IMR-90 (cell line): ENCODE measurements at regions not wholly inside any gene's neighbourhood (a gene's known extent, or its start where the extent isn't known, plus 50 kb on each side); places are given as distances from the start of the nearest gene placed in this dataset. TPM values are rescaled to one million over a fixed set of nuclear protein-coding genes. Genes with fewer than 3 reads are reported as not detected.
"Not testable (repeated sequence)": the region's sequence is repeated elsewhere in the genome, so short reads cannot be mapped to it uniquely, and the experiment has no call there.

Experiments used
- ATAC-seq: fragments of 200-7000 bp; cut with Tn5 transposase; 2 replicates; pipeline ENCODE4 v1.9.1; 2020; ENCODE audit warnings: low read depth, mild to moderate bottlenecking, moderate library complexity
- BruUV-seq: library from RNA; stranded (reverse); fragments of 400-500 nt; replicated peaks from 2 replicates; lab custom pipeline; 2021; lab: Mats Ljungman, UMichigan
- CTCF ChIA-PET: fragments of 300-600 bp; formaldehyde crosslinking; extraction: SDS; loops from one replicate; lab custom pipeline; 2021; ENCODE audit warnings: antibody characterized with exemption; lab: Yijun Ruan, JAX
- POLR2A ChIA-PET: fragments of 300-600 bp; sonication (Branson Sonifier 250); formaldehyde crosslinking; loops from one replicate; lab custom pipeline; 2022; ENCODE audit warnings: antibody characterized with exemption; ENCODE audit not compliant: unreplicated experiment; lab: Charles Lee
- DNase-seq: peaks from one replicate; pipeline ENCODE4 v3.0.0; 2013
- H2AFZ ChIP-seq: replicated peaks from 2 replicates; pipeline ENCODE3; 2013; ENCODE audit warnings: low read length, mild to moderate bottlenecking; ENCODE audit not compliant: poor library complexity
- H2AK5ac ChIP-seq: 2 replicates; pipeline ENCODE4 v1.6.1; 2013; ENCODE audit warnings: low read depth, low read length, inconsistent platforms
- H2AK9ac ChIP-seq: replicated peaks from 2 replicates; pipeline ENCODE3; 2013; ENCODE audit warnings: mild to moderate bottlenecking, low read depth, low read length, moderate library complexity; ENCODE audit not compliant: poor library complexity
- H2BK120ac ChIP-seq: 2 replicates; pipeline ENCODE4 v1.6.1; 2013; ENCODE audit warnings: low read depth, low read length, inconsistent platforms
- H2BK15ac ChIP-seq: 3 replicates; pipeline ENCODE4 v1.6.1; 2013; ENCODE audit warnings: low read depth, low read length, inconsistent platforms
- H2BK20ac ChIP-seq: 2 replicates; pipeline ENCODE4 v1.6.1; 2013; ENCODE audit warnings: low read depth, mild to moderate bottlenecking, inconsistent platforms, low read length, moderate library complexity
- H2BK5ac ChIP-seq: 2 replicates; pipeline ENCODE4 v1.6.1; 2013; ENCODE audit warnings: mild to moderate bottlenecking, low read depth, low read length, inconsistent platforms; ENCODE audit not compliant: poor library complexity, severe bottlenecking
- H3K14ac ChIP-seq: replicated peaks from 2 replicates; pipeline ENCODE4 v1.6.1; 2013; ENCODE audit warnings: low read depth, low read length, inconsistent platforms
- H3K18ac ChIP-seq: 2 replicates; pipeline ENCODE4 v1.6.1; 2013; ENCODE audit warnings: low read depth, low read length, control low read depth
- H3K23ac ChIP-seq: 2 replicates; pipeline ENCODE4 v1.6.1; 2013; ENCODE audit warnings: low read depth, low read length, inconsistent platforms
- H3K27ac ChIP-seq: 2 replicates; pipeline ENCODE4 v1.5.1; 2013; ENCODE audit warnings: mild to moderate bottlenecking, control low read depth, low read length; ENCODE audit not compliant: insufficient read depth
- H3K27me3 ChIP-seq: 2 replicates; pipeline ENCODE4 v1.6.1; 2013; ENCODE audit warnings: low read length; ENCODE audit not compliant: control insufficient read depth, insufficient read depth
- H3K36me3 ChIP-seq: 2 replicates; pipeline ENCODE4 v1.6.1; 2013; ENCODE audit warnings: low read length, mixed read lengths; ENCODE audit not compliant: control insufficient read depth, insufficient read depth
- H3K4ac ChIP-seq: 2 replicates; pipeline ENCODE4 v1.6.1; 2013; ENCODE audit warnings: low read depth, low read length, inconsistent platforms
- H3K4me1 ChIP-seq: 2 replicates; pipeline ENCODE4 v1.6.1; 2013; ENCODE audit warnings: low read length, mixed read lengths; ENCODE audit not compliant: control insufficient read depth, insufficient read depth
- H3K4me2 ChIP-seq: 2 replicates; pipeline ENCODE4 v1.6.1; 2013; ENCODE audit warnings: low read depth, mild to moderate bottlenecking, control low read depth, low read length, moderate library complexity
- H3K4me3 ChIP-seq: 2 replicates; pipeline ENCODE4 v1.5.1; 2013; ENCODE audit warnings: low read depth, mild to moderate bottlenecking, control low read depth, low read length, moderate library complexity; ENCODE audit not compliant: insufficient read depth
- H3K56ac ChIP-seq: 2 replicates; pipeline ENCODE4 v1.6.1; 2013; ENCODE audit warnings: low read length, inconsistent platforms; ENCODE audit not compliant: insufficient read depth; ENCODE audit errors: extremely low read depth
- H3K79me1 ChIP-seq, 2 experiments: 2 replicates each; pipeline ENCODE4 v1.6.1; 2013; ENCODE audit warnings: low read length in 2 of 2, inconsistent platforms in 1 of 2, low read depth in 1 of 2
- H3K9ac ChIP-seq: 2 replicates; pipeline ENCODE4 v1.6.1; 2013; ENCODE audit warnings: low read depth, low read length, control low read depth
- H3K9me1 ChIP-seq: 2 replicates; pipeline ENCODE4 v1.6.1; 2013; ENCODE audit warnings: low read length, inconsistent platforms; ENCODE audit not compliant: insufficient read depth
- H3K9me3 ChIP-seq: 2 replicates; pipeline ENCODE4 v1.6.1; 2013; ENCODE audit warnings: low read length; ENCODE audit not compliant: control insufficient read depth, insufficient read depth
- H4K20me1 ChIP-seq: 2 replicates; pipeline ENCODE4 v1.6.1; 2013; ENCODE audit warnings: low read length, inconsistent platforms; ENCODE audit not compliant: insufficient read depth
- H4K5ac ChIP-seq: 2 replicates; pipeline ENCODE4 v1.6.1; 2013; ENCODE audit warnings: mild to moderate bottlenecking, low read depth, low read length, control low read depth
- H4K8ac ChIP-seq, 2 experiments: 2 replicates each; pipeline ENCODE4 v1.6.1; 2013; ENCODE audit warnings: low read depth in 2 of 2, low read length in 2 of 2, control low read depth in 1 of 2, inconsistent platforms in 1 of 2
- H4K91ac ChIP-seq: 2 replicates; pipeline ENCODE4 v1.6.1; 2013; ENCODE audit warnings: low read depth, low read length, inconsistent platforms; ENCODE audit not compliant: insufficient read depth
- dilution Hi-C: fragments of 300-500 bp; cut with HindIII; formaldehyde crosslinking; loops from one replicate; pipeline ENCODE4 v1.14.3; 2018; ENCODE audit warnings: low sequenced_read_pairs; ENCODE audit not compliant: unreplicated experiment
- in situ Hi-C: fragments of 300-500 bp; cut with MboI; formaldehyde crosslinking; loops from 3 replicates; pipeline ENCODE4 v1.14.3; 2019; ENCODE audit warnings: low sequenced_read_pairs, inconsistent platforms, mixed read lengths
- intact Hi-C: fragments of 100-400 bp; cut with micrococcal nuclease; formaldehyde crosslinking; loops from 2 replicates; pipeline ENCODE4 v1.10.0; 2022
- microRNA-seq, 2 experiments: library from miRNA; stranded (forward) in 1 of 2; unstranded in 1 of 2; fragments of 10-50 nt in 1 of 2; fragments of <30 nt in 1 of 2; gene quantifications in 1 of 2; microRNA quantifications in 1 of 2; one replicate each; pipeline versions ENCODE3 to v1.1.0; 2013 to 2020; ENCODE audit not compliant: insufficient read depth in 1 of 2, insufficient read length in 1 of 2, unreplicated experiment in 1 of 2
- small RNA-seq, 5 experiments: library from RNA; depleted of rRNA; stranded (forward); fragments of <200 nt; gene quantifications; one replicate each; pipeline ENCODE3, GENCODE V24; 2012

GRCh38 chr5:107721241-107721640 lies 50.5 kb upstream of the EFNA5 start:
- H3K9me3 ChIP-seq, H3K79me1 ChIP-seq, H2BK15ac ChIP-seq, H3K4me2 ChIP-seq, H2AK5ac ChIP-seq, H2AK9ac ChIP-seq, H3K4ac ChIP-seq, H3K4me1 ChIP-seq, H2BK120ac ChIP-seq, H4K20me1 ChIP-seq, H3K56ac ChIP-seq, H4K8ac ChIP-seq, POLR2A ChIA-PET, H2BK20ac ChIP-seq, H3K23ac ChIP-seq, H2AFZ ChIP-seq, ATAC-seq, BruUV-seq, intact Hi-C loops, H4K5ac ChIP-seq, H3K18ac ChIP-seq, H2BK5ac ChIP-seq, H3K4me3 ChIP-seq, H3K9me1 ChIP-seq, H3K27me3 ChIP-seq, H3K9ac ChIP-seq, H3K36me3 ChIP-seq, H3K27ac ChIP-seq, H4K91ac ChIP-seq, in situ Hi-C loops, H3K14ac ChIP-seq, dilution Hi-C loops, DNase-seq: not testable (repeated sequence)
- CTCF ChIA-PET: interaction anchor here (0.6 kb wide), 1 partner anchor 62 kb away, joined by 5 read pairs; no protein-coding TSS in a partner anchor

Small RNA genes lying in the stretch of these regions (microRNA-seq; reads per million reads assigned to microRNA genes)
- gene RN7SL782P (ENCODE audit: insufficient read depth, insufficient read length): not detected

Small RNA genes lying in the stretch of these regions (small RNA-seq; reads per million reads assigned to genes)
- gene RN7SL782P: 0 reads per million in 5 experiments
